ENCODE measurements at regions not wholly inside any gene's neighbourhood (a gene's known extent, or its start where the extent isn't known, plus 50 kb on each side); places are given as distances from the start of the nearest gene placed in this dataset.

- TF ChIP-seq CTCF (IDR thresholded peaks at IDR 0.05) = no peak
- no peak for TF ChIP-seq POLR2A (IDR thresholded peaks at IDR 0.05)
These were observed 277.0 kb upstream of the PCDH20 start for GRCh38 chr13:61692691-61693090.
